GM12878 (cell line): ENCODE measurements at regions not wholly inside any gene's neighbourhood (a gene's known extent, or its start where the extent isn't known, plus 50 kb on each side); places are given as distances from the start of the nearest gene placed in this dataset.

Experiments used
- ATAC-seq: fragments of 200-7000 bp; cut with Tn5 transposase; 3 replicates; pipeline ENCODE4 v1.9.1; 2020; ENCODE audit warnings: mild to moderate bottlenecking, moderate library complexity
- BruUV-seq: library from RNA; stranded (reverse); fragments of 400-500 nt; replicated peaks from 2 replicates; lab custom pipeline; 2021; lab: Mats Ljungman, UMichigan
- CTCF ChIA-PET: fragments of 300-600 bp; sonication (Branson Sonifier 250); formaldehyde crosslinking; extraction: SDS; loops from one replicate; lab custom pipeline; 2021; ENCODE audit warnings: inconsistent platforms; lab: Yijun Ruan, JAX
- POLR2A ChIA-PET: fragments of 350-600 bp; formaldehyde crosslinking; extraction: SDS; loops from one replicate; lab custom pipeline; 2021; ENCODE audit warnings: inconsistent platforms; lab: Charles Lee
- RAD21 ChIA-PET: fragments of 300-600 bp; sonication (Branson Sonifier 250); formaldehyde crosslinking; loops from one replicate; lab custom pipeline; 2023; ENCODE audit warnings: antibody characterized with exemption; ENCODE audit not compliant: unreplicated experiment; lab: Charles Lee
- SMC1A ChIA-PET: fragments of 300-600 bp; sonication (Branson Sonifier 250); formaldehyde crosslinking; loops from one replicate; lab custom pipeline; 2023; ENCODE audit not compliant: unreplicated experiment, uncharacterized antibody; lab: Charles Lee
- DNase-seq: peaks from one replicate; pipeline ENCODE4 v3.0.0-alpha.2; 2011; ENCODE audit warnings: low read depth, low spot score
- FAIRE-seq: peaks from 3 replicates; lab custom pipeline; 2011; peaks lifted over from hg19 to GRCh38; lab: Jason Lieb, UNC
- H2AFZ ChIP-seq: 2 replicates; pipeline ENCODE4 v1.6.0; 2011; ENCODE audit warnings: low read depth, low read length, control low read depth; ENCODE audit not compliant: control insufficient read depth
- H3K27ac ChIP-seq: 2 replicates; pipeline ENCODE4 v1.5.1; 2011; ENCODE audit warnings: control low read depth; ENCODE audit not compliant: control insufficient read depth, insufficient read depth
- H3K27me3 ChIP-seq, 2 experiments: replicated peaks in 1 of 2; 2 replicates each; pipeline versions ENCODE4 v1.6.0 to v1.6.1; 2011; ENCODE audit warnings: low read length in 1 of 2; ENCODE audit not compliant: control insufficient read depth in 2 of 2, insufficient read depth in 2 of 2
- H3K36me3 ChIP-seq, 2 experiments: 2 replicates each; pipeline ENCODE4 v1.5.1; 2011; ENCODE audit warnings: low read length in 1 of 2; ENCODE audit not compliant: control insufficient read depth in 2 of 2, insufficient read depth in 2 of 2
- H3K4me1 ChIP-seq: 2 replicates; pipeline ENCODE4 v1.6.1; 2011; ENCODE audit warnings: mild to moderate bottlenecking, low read length, moderate library complexity, mixed read lengths; ENCODE audit not compliant: control insufficient read depth, insufficient read depth
- H3K4me2 ChIP-seq: 2 replicates; pipeline ENCODE4 v1.6.0; 2011; ENCODE audit warnings: control low read depth; ENCODE audit not compliant: control insufficient read depth, insufficient read depth
- H3K4me3 ChIP-seq: fragments of 200-600 bp; sonication (generic); 2 replicates; pipeline ENCODE4 v1.5.1; 2016
- H3K79me2 ChIP-seq: 2 replicates; pipeline ENCODE4 v1.6.0; 2011; ENCODE audit warnings: low read length; ENCODE audit not compliant: control insufficient read depth, insufficient read depth
- H3K9ac ChIP-seq: 2 replicates; pipeline ENCODE4 v1.8.0; 2011; ENCODE audit warnings: low read length, control low read depth, mixed read lengths; ENCODE audit not compliant: control insufficient read depth, insufficient read depth
- H3K9me3 ChIP-seq: replicated peaks from 3 replicates; pipeline ENCODE4 v1.5.1; 2011; ENCODE audit warnings: mild to moderate bottlenecking, low read length; ENCODE audit not compliant: control insufficient read depth, insufficient read depth
- H4K20me1 ChIP-seq: 2 replicates; pipeline ENCODE4 v1.6.0; 2011; ENCODE audit not compliant: control insufficient read depth, insufficient read depth
- IKZF1 ChIP-seq: fragments of 450-650 bp; conservative IDR thresholded peaks from 2 replicates; pipeline ENCODE4 v1.6.1; 2017; ENCODE audit warnings: antibody characterized with exemption, mild to moderate bottlenecking
- NFIC ChIP-seq: IDR thresholded peaks from 2 replicates; pipeline ENCODE4 v1.6.1; 2012; ENCODE audit warnings: low read depth, mild to moderate bottlenecking, inconsistent platforms, low read length, moderate library complexity
- NR2C1 ChIP-seq: fragments of 450-650 bp; IDR thresholded peaks from 2 replicates; pipeline ENCODE4 v1.6.1; 2017; ENCODE audit warnings: antibody characterized with exemption, mild to moderate bottlenecking, moderate library complexity
- RAD51 ChIP-seq: fragments of 450-650 bp; IDR thresholded peaks from 2 replicates; pipeline ENCODE4 v1.6.1; 2016; ENCODE audit warnings: moderate library complexity, mild to moderate bottlenecking, inconsistent platforms
- RB1 ChIP-seq: fragments of 450-650 bp; formaldehyde crosslinking; IDR thresholded peaks from 2 replicates; pipeline ENCODE4 v1.6.1; 2017; ENCODE audit warnings: mild to moderate bottlenecking, borderline replicate concordance
- TBL1XR1 ChIP-seq: IDR thresholded peaks from 2 replicates; pipeline ENCODE4 v1.6.1; 2012; ENCODE audit warnings: low read depth, low read length, improper control_type of control experiment
- WRNIP1 ChIP-seq: IDR thresholded peaks from 2 replicates; pipeline ENCODE4 v1.6.1; 2011; ENCODE audit warnings: low read depth, low read length, improper control_type of control experiment, borderline replicate concordance
- ZBED1 ChIP-seq: IDR thresholded peaks from 2 replicates; pipeline ENCODE4 v1.6.1; 2016; ENCODE audit warnings: borderline replicate concordance
- ZNF622 ChIP-seq: fragments of 450-650 bp; IDR thresholded peaks from 2 replicates; pipeline ENCODE4 v1.6.1; 2017; ENCODE audit warnings: mild to moderate bottlenecking, inconsistent platforms
- ZSCAN29 ChIP-seq: fragments of 450-650 bp; IDR thresholded peaks from 2 replicates; pipeline ENCODE4 v1.6.1; 2017; ENCODE audit warnings: mild to moderate bottlenecking, moderate library complexity
- WGBS: methylation state at CpG from one replicate; pipeline ENCODE4 v1.1.6; 2016; ENCODE audit warnings: low lambda C conversion rate; ENCODE audit not compliant: insufficient replicate concordance, insufficient coverage; ENCODE audit errors: missing lambda C conversion rate; 5-methylcytosine and 5-hydroxymethylcytosine counted together
- in situ Hi-C: fragments of 300-500 bp; cut with MboI; formaldehyde crosslinking; loops from 9 replicates; pipeline ENCODE4 v1.14.3; 2018; ENCODE audit warnings: mixed read lengths
- intact Hi-C: fragments of 100-400 bp; cut with micrococcal nuclease; formaldehyde crosslinking; loops from one replicate; pipeline ENCODE4 v1.14.2; 2022; ENCODE audit not compliant: unreplicated experiment
- TF ChIP-seq, protein P1 (sequence below): fragments of 450-650 bp; formaldehyde crosslinking; IDR thresholded peaks from 2 replicates; pipeline ENCODE4 v1.4.0; 2020; ENCODE audit warnings: mild to moderate bottlenecking, moderate library complexity
- TF ChIP-seq, protein P2 (sequence below): fragments of 450-650 bp; IDR thresholded peaks from 2 replicates; pipeline ENCODE4 v1.6.1; 2016; ENCODE audit warnings: mild to moderate bottlenecking

- 32% methylated on average over 5 of the region's 5 CpGs for WGBS
- Histone ChIP-seq H2AFZ (no peak overlapping the region), H4K20me1 (no peaks in the 10 kb centered on the region), H3K36me3 (no peaks in the 10 kb centered on the region), H3K4me1 (no peaks in the 10 kb centered on the region), H3K9me3 (no peaks in the 10 kb centered on the region), H3K4me2 (no peak overlapping the region), H3K9ac (no peak overlapping the region), H3K27me3 (no peaks in the 10 kb centered on the region), H3K79me2 (no peaks in the 10 kb centered on the region), H3K27ac (no peak overlapping the region), H3K4me3 (no peak overlapping the region)
- RAD21 ChIA-PET: no interaction called here
- POLR2A ChIA-PET: no interaction called here
- ATAC-seq: no peak
- BruUV-seq: no TSS peak
- SMC1A ChIA-PET: no interaction called here
- in situ Hi-C loops: no loop called here
- FAIRE-seq: no peak
- no peak for DNase-seq
- CTCF ChIA-PET: interaction anchor here (0.6 kb wide), 1 partner anchor 97 kb away, joined by 3 read pairs; no protein-coding TSS in a partner anchor
- intact Hi-C loops: no loop called here
- TF ChIP-seq NFIC: no peak
- no peak for TF ChIP-seq RAD51
- TF ChIP-seq ZSCAN29: no peak
- no peak for TF ChIP-seq ZBED1
- TF ChIP-seq NR2C1: no peak
- no peak for TF ChIP-seq RB1
- TF ChIP-seq, protein P1, sequence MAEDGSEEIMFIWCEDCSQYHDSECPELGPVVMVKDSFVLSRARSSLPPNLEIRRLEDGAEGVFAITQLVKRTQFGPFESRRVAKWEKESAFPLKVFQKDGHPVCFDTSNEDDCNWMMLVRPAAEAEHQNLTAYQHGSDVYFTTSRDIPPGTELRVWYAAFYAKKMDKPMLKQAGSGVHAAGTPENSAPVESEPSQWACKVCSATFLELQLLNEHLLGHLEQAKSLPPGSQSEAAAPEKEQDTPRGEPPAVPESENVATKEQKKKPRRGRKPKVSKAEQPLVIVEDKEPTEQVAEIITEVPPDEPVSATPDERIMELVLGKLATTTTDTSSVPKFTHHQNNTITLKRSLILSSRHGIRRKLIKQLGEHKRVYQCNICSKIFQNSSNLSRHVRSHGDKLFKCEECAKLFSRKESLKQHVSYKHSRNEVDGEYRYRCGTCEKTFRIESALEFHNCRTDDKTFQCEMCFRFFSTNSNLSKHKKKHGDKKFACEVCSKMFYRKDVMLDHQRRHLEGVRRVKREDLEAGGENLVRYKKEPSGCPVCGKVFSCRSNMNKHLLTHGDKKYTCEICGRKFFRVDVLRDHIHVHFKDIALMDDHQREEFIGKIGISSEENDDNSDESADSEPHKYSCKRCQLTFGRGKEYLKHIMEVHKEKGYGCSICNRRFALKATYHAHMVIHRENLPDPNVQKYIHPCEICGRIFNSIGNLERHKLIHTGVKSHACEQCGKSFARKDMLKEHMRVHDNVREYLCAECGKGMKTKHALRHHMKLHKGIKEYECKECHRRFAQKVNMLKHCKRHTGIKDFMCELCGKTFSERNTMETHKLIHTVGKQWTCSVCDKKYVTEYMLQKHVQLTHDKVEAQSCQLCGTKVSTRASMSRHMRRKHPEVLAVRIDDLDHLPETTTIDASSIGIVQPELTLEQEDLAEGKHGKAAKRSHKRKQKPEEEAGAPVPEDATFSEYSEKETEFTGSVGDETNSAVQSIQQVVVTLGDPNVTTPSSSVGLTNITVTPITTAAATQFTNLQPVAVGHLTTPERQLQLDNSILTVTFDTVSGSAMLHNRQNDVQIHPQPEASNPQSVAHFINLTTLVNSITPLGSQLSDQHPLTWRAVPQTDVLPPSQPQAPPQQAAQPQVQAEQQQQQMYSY (CRISPR knock-in tag): no peak
- TF ChIP-seq WRNIP1: no peak
- no peak for TF ChIP-seq IKZF1
- TF ChIP-seq ZNF622: no peak
- TF ChIP-seq TBL1XR1: no peak
- TF ChIP-seq, protein P2, sequence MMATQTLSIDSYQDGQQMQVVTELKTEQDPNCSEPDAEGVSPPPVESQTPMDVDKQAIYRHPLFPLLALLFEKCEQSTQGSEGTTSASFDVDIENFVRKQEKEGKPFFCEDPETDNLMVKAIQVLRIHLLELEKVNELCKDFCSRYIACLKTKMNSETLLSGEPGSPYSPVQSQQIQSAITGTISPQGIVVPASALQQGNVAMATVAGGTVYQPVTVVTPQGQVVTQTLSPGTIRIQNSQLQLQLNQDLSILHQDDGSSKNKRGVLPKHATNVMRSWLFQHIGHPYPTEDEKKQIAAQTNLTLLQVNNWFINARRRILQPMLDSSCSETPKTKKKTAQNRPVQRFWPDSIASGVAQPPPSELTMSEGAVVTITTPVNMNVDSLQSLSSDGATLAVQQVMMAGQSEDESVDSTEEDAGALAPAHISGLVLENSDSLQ: no peak
- TF ChIP-seq, all 136 proteins: peak for 0
Measured at GRCh38 chr14:57150449-57150848, 118.3 kb downstream of the EXOC5 start.
